LNCaP clone FGC (cell line): ENCODE measurements at regions not wholly inside any gene's neighbourhood (a gene's known extent, or its start where the extent isn't known, plus 50 kb on each side); places are given as distances from the start of the nearest gene placed in this dataset.

Source experiments
- DNase-seq: peaks from one replicate; pipeline ENCODE4 v3.0.0-alpha.2; 2011; ENCODE audit warnings: low read depth
- H3K4me3 ChIP-seq: 2 replicates; pipeline ENCODE4 v1.5.1; 2011; ENCODE audit warnings: mild to moderate bottlenecking, low read depth, low read length, control low read depth
- TF ChIP-seq, protein P1 (sequence below): IDR thresholded peaks from 2 replicates; pipeline ENCODE4 v1.5.1; 2012; ENCODE audit warnings: mild to moderate bottlenecking; ENCODE audit not compliant: control insufficient read depth, insufficient read depth; ENCODE audit errors: extremely low read depth

DNA sequence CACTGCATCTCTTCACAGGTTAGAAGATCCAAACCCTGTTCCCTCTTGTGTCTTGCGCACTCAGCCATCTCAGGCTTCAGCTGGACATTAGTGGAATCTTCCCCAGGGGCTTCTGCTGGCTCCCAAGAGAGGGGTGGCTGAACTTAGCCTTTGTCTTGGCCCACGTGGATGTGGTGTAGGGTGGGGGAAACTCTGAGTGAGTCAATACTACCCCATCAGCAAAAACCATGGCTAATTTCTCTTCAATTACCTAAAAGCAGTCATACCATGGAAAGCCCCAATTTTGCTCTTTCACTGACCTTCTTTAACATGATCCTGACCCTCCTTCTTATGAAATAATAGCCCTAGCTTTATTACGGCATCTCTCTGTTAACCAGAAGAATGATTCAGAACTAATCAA, 72.5 kb upstream of the RAB3GAP2 start:
- TF ChIP-seq, protein P1, sequence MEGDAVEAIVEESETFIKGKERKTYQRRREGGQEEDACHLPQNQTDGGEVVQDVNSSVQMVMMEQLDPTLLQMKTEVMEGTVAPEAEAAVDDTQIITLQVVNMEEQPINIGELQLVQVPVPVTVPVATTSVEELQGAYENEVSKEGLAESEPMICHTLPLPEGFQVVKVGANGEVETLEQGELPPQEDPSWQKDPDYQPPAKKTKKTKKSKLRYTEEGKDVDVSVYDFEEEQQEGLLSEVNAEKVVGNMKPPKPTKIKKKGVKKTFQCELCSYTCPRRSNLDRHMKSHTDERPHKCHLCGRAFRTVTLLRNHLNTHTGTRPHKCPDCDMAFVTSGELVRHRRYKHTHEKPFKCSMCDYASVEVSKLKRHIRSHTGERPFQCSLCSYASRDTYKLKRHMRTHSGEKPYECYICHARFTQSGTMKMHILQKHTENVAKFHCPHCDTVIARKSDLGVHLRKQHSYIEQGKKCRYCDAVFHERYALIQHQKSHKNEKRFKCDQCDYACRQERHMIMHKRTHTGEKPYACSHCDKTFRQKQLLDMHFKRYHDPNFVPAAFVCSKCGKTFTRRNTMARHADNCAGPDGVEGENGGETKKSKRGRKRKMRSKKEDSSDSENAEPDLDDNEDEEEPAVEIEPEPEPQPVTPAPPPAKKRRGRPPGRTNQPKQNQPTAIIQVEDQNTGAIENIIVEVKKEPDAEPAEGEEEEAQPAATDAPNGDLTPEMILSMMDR = no peak
- no peak for DNase-seq
- H3K4me3 ChIP-seq = no peak overlapping the region

DNA sequence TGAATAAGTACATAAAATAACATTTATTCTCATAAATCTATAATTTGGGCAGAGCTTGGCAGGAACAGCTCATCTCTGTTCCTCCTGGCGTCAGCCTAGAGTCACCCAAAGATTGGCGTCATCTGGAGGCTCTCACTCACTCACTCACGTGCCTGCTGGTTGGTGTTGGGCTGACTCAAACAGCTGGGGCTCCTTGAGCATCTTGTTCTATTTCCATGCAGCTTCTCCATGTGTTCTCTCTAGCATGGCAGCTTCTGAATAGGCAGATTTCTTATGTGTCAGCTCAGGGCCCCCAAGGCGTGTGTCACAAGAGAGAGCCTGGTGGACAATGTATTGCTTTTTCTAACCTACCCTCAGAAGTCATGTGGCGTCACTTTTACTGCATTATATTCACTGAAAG, 70.6 kb upstream of the RAB3GAP2 start:
- TF ChIP-seq, protein P1 = no peak
- DNase-seq = no peak
- no peak overlapping the region for H3K4me3 ChIP-seq

DNA sequence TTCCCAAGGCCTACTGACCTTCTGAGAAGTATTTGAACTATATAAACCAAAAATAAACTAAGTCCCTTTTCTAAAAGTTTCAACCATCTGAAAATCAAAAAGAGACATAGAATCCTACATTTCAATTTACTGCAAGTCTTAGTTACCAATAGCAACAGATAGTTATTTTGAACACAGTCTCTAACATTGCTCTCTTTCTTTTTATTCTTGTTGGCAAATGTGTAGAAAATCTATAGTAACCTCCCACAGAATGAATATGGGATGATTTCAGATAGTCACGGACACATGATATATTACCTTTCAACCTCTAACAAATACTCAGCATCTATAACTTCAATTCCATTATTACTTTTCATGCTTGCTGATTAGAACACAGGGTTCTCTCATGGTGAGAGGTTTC, 68.9 kb upstream of the RAB3GAP2 start:
- no peak for DNase-seq
- TF ChIP-seq, protein P1 = no peak
- no peak overlapping the region for H3K4me3 ChIP-seq

DNA sequence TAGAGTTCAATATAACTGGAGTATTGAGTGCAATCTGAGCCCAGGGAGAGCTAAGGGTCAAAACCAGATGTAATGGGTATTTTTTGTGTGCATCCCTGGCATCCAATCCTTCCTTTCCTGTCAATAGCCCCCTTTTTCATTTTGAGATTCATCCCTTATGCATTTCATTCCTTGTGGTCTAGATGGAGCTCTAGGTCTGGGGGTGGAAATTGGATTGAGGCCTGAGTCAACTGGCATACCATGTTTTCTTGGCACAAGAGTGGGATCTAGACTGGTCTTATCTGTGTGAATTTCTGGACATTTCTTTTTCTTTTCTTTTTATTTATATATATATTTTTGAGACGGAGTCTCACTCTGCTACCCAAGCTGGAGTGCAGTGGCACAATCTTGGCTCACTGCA, 67.3 kb upstream of the RAB3GAP2 start:
- no peak overlapping the region for H3K4me3 ChIP-seq
- DNase-seq = no peak
- TF ChIP-seq, protein P1 = no peak

DNA sequence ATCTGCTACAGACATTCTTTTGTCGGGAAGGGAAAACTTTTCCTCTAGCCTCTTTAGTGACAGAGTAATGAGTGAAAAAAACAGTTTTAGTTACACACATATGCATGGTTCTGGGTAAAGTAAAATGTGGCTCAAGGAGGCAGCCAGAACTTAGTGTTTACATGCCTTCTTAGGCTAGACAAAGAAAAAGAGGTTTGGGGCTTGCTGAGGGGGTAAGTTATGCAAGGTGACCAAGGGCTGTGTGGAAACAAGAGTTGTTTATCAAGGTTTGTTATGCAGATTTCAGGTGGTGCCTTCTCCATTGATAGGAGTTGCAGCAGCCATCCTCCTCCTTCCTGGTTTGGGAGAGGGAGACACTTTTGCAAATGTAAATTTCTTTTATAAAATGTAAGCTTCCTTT, 66.5 kb upstream of the RAB3GAP2 start:
- H3K4me3 ChIP-seq = no peak overlapping the region
- TF ChIP-seq, protein P1 = no peak
- DNase-seq = no peak

DNA sequence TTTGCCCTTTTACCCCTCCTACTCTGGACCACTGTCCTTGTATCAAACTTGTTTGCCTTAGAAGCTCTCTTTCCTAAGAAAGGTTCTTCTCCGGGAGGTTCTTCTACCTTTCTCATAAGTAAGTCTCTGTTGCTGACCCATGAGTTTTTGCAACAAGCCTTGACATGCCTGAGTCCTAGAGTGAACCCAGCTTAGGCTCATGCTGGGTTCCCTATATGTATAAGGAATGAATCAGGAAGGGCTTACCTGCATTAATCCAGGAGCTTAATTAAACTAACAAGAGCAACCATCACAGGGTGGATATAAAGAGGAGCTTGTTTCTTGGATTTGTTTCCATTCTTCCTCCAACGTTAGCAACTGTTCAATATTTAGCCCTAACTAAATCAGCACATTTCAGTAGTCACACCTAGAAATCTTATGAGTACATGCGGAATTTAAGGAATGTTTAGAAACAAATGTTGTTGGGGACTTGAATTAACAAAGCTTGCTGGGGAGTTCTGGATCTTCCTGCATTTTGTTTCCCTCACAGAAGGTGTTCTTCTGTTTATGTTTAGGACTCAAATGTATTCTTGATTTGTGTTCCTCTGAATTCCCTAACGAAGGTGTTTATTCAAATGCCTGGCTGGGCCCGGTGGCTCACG, 64.3 kb upstream of the RAB3GAP2 start:
- no peak for DNase-seq
- no peak overlapping the region for H3K4me3 ChIP-seq
- TF ChIP-seq, protein P1 = no peak

DNA sequence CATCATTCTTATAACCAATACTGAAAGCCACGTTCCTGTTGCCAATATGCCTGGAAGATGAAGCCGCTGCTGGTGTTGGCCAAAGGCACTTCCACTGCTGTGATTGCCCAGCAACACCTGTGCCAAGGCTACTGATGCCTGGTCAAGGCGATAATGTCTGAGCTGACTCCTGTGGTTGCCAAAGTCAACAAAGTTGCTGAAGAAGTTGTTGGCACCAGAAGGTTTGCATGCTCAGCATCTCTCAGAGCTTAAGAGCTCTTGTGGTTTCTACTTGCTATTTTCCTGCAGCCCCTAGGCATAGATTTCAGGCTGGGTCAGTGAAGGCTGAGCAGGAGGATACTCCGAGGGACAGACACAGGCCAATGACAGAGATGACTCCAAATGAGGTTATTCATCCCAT, 63.4 kb upstream of the RAB3GAP2 start:
- TF ChIP-seq, protein P1 = no peak
- H3K4me3 ChIP-seq = no peak overlapping the region
- DNase-seq = peak; percentile 97
